ENCODE measurements at regions not wholly inside any gene's neighbourhood (a gene's known extent, or its start where the extent isn't known, plus 50 kb on each side); places are given as distances from the start of the nearest gene placed in this dataset.

- H3K4me3 ChIP-seq (ENCODE audit: low read length) = no peak overlapping the region
- WGBS (ENCODE audit: insufficient coverage) = no CpG with 5 or more reads among the region's 3 CpGs
- no peak for DNase-seq
- H3K36me3 ChIP-seq (ENCODE audit: control insufficient read depth, insufficient read depth, low read length) = no peaks in the 10 kb centered on the region
- no peaks in the 10 kb centered on the region for H3K9me3 ChIP-seq (replicated peaks; ENCODE audit: control insufficient read depth, low read depth, low read length)
- no peak overlapping the region for H3K27ac ChIP-seq (ENCODE audit: low read length)
- H3K4me1 ChIP-seq (ENCODE audit: control insufficient read depth, insufficient read depth, low read length) = no peaks in the 10 kb centered on the region
- H3K27me3 ChIP-seq (ENCODE audit: control insufficient read depth, insufficient read depth, low read length) = no peaks in the 10 kb centered on the region
Measured at GRCh38 chr3:110656394-110657025, 415.1 kb upstream of the NECTIN3 start.

DNA sequence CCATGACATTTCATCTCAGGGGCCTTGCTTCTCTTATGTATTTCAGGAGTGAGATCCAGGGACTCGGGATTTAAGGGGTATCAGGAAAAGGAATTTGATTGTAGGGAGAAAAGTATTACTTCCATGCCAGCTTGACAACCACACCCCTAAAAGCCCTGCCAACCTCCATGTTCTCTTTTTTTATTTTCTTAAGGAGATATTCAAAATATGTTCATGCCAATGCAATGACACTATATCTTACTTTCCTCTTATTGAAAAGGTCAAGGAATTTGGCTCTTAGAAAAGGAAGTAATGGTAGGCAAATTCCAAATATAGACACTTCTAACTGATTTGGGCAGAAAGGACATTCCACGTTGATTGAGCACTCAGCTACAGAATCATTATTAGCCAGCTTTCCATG lies 407.5 kb upstream of the NECTIN3 start:
- Histone ChIP-seq H3K4me1 (ENCODE audit: control insufficient read depth, insufficient read depth, low read length) (no peaks in the 10 kb centered on the region), H3K9me3 (replicated peaks; ENCODE audit: control insufficient read depth, low read depth, low read length) (peaks cover 2% of the 10 kb centered on the region), H3K36me3 (ENCODE audit: control insufficient read depth, insufficient read depth, low read length) (no peaks in the 10 kb centered on the region), H3K4me3 (ENCODE audit: low read length) (no peak overlapping the region), H3K27me3 (ENCODE audit: control insufficient read depth, insufficient read depth, low read length) (no peaks in the 10 kb centered on the region), H3K27ac (ENCODE audit: low read length) (no peak overlapping the region)
- no peak for DNase-seq
- WGBS (ENCODE audit: insufficient coverage) = no CpG with 5 or more reads among the region's 2 CpGs

DNA sequence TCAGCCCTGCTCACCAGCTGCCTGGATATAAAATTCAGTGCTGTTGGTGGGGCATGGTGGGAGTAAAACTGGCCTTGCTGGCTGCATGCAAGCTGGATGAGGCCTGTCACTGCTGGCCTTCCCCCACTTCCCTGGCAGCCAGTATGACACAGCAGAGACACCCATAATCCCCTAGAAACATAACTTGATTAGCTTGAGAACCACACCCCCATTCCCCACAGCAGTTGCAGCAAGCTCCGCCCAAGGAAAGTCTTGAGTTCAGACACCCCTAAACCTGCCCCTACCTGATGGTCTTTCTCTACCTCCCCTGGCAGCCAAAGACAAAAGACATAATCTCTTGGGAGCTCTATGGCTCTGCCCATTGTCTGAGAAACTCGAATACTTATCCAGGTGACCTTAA lies 405.1 kb upstream of the NECTIN3 start:
- H3K27me3 ChIP-seq (ENCODE audit: control insufficient read depth, insufficient read depth, low read length) = no peaks in the 10 kb centered on the region
- H3K27ac ChIP-seq (ENCODE audit: low read length) = no peak overlapping the region
- no peaks in the 10 kb centered on the region for H3K36me3 ChIP-seq (ENCODE audit: control insufficient read depth, insufficient read depth, low read length)
- no peak for DNase-seq
- no peak overlapping the region for H3K4me3 ChIP-seq (ENCODE audit: low read length)
- 93% methylated on average over 2 of the region's 2 CpGs for WGBS (ENCODE audit: insufficient coverage)
- H3K4me1 ChIP-seq (ENCODE audit: control insufficient read depth, insufficient read depth, low read length) = no peaks in the 10 kb centered on the region
- peaks cover 8% of the 10 kb centered on the region for H3K9me3 ChIP-seq (replicated peaks; ENCODE audit: control insufficient read depth, low read depth, low read length)

DNA sequence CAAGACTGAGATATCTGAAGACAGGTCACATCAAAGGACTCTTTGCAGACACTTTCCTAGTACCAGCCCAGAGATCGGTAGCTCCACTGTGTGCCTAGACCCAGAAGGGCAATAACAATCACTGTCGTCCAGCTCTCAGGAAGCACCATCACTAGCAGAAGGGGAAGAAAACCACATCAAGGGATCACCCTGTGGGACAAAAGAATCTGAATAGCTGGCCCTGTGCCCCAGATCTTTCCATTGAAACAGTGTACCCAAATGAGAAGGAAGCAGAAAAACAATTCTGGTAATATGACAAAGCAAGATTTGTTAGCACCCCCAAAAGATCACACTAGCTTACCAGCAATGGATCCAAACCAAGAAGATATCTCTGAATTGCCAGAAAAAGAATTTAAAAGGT lies 404.4 kb upstream of the NECTIN3 start:
- H3K4me1 ChIP-seq (ENCODE audit: control insufficient read depth, insufficient read depth, low read length) = no peaks in the 10 kb centered on the region
- no peak overlapping the region for H3K27ac ChIP-seq (ENCODE audit: low read length)
- H3K9me3 ChIP-seq (replicated peaks; ENCODE audit: control insufficient read depth, low read depth, low read length) = peaks cover 8% of the 10 kb centered on the region
- no CpG with 5 or more reads among the region's 2 CpGs for WGBS (ENCODE audit: insufficient coverage)
- no peak overlapping the region for H3K4me3 ChIP-seq (ENCODE audit: low read length)
- no peak for DNase-seq
- no peaks in the 10 kb centered on the region for H3K36me3 ChIP-seq (ENCODE audit: control insufficient read depth, insufficient read depth, low read length)
- no peaks in the 10 kb centered on the region for H3K27me3 ChIP-seq (ENCODE audit: control insufficient read depth, insufficient read depth, low read length)

GRCh38 chr3:110670407-110670806 lies 401.2 kb upstream of the NECTIN3 start:
- Histone ChIP-seq H3K4me1 (ENCODE audit: control insufficient read depth, insufficient read depth, low read length) (no peaks in the 10 kb centered on the region), H3K36me3 (ENCODE audit: control insufficient read depth, insufficient read depth, low read length) (no peaks in the 10 kb centered on the region), H3K9me3 (replicated peaks; ENCODE audit: control insufficient read depth, low read depth, low read length) (peaks cover 6% of the 10 kb centered on the region), H3K27me3 (ENCODE audit: control insufficient read depth, insufficient read depth, low read length) (no peaks in the 10 kb centered on the region), H3K27ac (ENCODE audit: low read length) (no peak overlapping the region), H3K4me3 (ENCODE audit: low read length) (no peak overlapping the region)
- no peak for DNase-seq

GRCh38 chr3:110677506-110677905 lies 394.1 kb upstream of the NECTIN3 start:
- Histone ChIP-seq H3K9me3 (replicated peaks; ENCODE audit: control insufficient read depth, low read depth, low read length) (no peaks in the 10 kb centered on the region), H3K36me3 (ENCODE audit: control insufficient read depth, insufficient read depth, low read length) (no peaks in the 10 kb centered on the region), H3K27ac (ENCODE audit: low read length) (no peak overlapping the region), H3K27me3 (ENCODE audit: control insufficient read depth, insufficient read depth, low read length) (no peaks in the 10 kb centered on the region), H3K4me3 (ENCODE audit: low read length) (no peak overlapping the region), H3K4me1 (ENCODE audit: control insufficient read depth, insufficient read depth, low read length) (no peaks in the 10 kb centered on the region)
- no CpG with 5 or more reads among the region's 3 CpGs for WGBS (ENCODE audit: insufficient coverage)
- DNase-seq = no peak

GRCh38 chr3:110679285-110679684 lies 392.3 kb upstream of the NECTIN3 start:
- WGBS (ENCODE audit: insufficient coverage) = no CpG with 5 or more reads among the region's 2 CpGs
- no peak for DNase-seq

DNA sequence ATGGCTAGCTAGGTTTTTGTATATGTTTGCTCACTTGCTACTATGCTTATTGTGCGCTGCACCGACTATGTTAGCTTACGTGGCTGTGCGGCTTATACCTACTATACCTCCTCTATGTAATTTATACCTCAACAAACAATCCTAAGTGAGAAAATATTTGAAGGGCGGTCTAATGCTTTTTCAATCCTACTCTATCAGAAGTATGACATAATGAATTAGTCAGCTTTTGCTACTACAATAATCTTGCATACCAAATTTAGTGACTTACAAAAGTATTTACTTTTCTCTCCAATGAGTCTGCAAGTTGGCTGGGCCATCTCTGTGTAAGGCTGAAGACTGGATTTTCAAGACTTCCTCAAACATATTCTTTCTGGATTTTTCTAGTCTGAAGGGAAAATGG lies 391.2 kb upstream of the NECTIN3 start:
- no peaks in the 10 kb centered on the region for H3K9me3 ChIP-seq (replicated peaks; ENCODE audit: control insufficient read depth, low read depth, low read length)
- no peak overlapping the region for H3K27ac ChIP-seq (ENCODE audit: low read length)
- no peaks in the 10 kb centered on the region for H3K4me1 ChIP-seq (ENCODE audit: control insufficient read depth, insufficient read depth, low read length)
- WGBS (ENCODE audit: insufficient coverage) = no CpG with 5 or more reads among the region's 5 CpGs
- DNase-seq = no peak
- no peaks in the 10 kb centered on the region for H3K27me3 ChIP-seq (ENCODE audit: control insufficient read depth, insufficient read depth, low read length)
- no peaks in the 10 kb centered on the region for H3K36me3 ChIP-seq (ENCODE audit: control insufficient read depth, insufficient read depth, low read length)
- no peak overlapping the region for H3K4me3 ChIP-seq (ENCODE audit: low read length)

More at GRCh38 chr3:110679285-110679684, 392.3 kb upstream of the NECTIN3 start:
- no peaks in the 10 kb centered on the region for H3K4me1 ChIP-seq (ENCODE audit: control insufficient read depth, insufficient read depth, low read length)
- no peaks in the 10 kb centered on the region for H3K36me3 ChIP-seq (ENCODE audit: control insufficient read depth, insufficient read depth, low read length)
- no peaks in the 10 kb centered on the region for H3K9me3 ChIP-seq (replicated peaks; ENCODE audit: control insufficient read depth, low read depth, low read length)
- H3K27me3 ChIP-seq (ENCODE audit: control insufficient read depth, insufficient read depth, low read length) = no peaks in the 10 kb centered on the region
- H3K27ac ChIP-seq (ENCODE audit: low read length) = no peak overlapping the region
- no peak overlapping the region for H3K4me3 ChIP-seq (ENCODE audit: low read length)

DNA sequence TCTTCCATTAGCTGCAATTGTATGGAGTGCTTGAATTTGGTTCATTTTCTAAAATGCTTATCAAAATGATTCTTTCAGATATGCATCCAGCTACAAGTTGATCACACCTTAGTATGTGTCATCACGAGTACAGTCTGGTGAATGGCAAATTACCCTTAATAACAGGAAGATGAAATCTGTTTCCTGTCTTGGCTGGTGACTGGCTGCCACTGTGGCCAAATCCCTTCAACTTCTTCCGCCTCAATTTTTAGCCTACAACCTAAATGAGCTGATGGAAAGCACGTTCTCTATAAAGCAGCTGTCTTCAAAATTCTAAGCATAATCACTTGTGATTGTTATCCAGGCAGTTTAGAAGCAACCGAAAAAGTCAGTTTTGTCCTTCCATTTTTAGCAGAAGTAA lies 387.1 kb upstream of the NECTIN3 start:
- 100% methylated on average over 1 of the region's 4 CpGs for WGBS (ENCODE audit: insufficient coverage)

DNA sequence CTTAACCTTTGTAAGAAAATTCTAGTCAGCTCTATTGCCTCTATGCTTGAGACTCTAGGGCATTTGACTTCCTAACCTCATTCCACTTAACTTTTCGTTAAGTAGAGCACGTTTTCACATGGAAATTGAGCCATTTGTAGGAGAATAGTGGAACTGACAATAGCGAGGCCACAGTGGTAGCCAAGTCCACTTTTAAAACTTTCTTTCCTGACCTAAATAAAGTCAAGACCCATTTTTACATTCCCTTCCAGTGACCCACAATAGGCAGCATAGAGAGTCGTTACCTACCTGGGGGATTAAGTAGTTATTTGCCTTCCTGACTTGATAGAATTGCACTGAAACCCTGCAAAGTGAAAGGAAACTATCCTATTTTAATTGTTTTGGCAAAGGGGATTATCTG lies 386.0 kb upstream of the NECTIN3 start:
- Histone ChIP-seq H3K4me3 (ENCODE audit: low read length) (no peak overlapping the region), H3K9me3 (replicated peaks; ENCODE audit: control insufficient read depth, low read depth, low read length) (no peaks in the 10 kb centered on the region), H3K27me3 (ENCODE audit: control insufficient read depth, insufficient read depth, low read length) (no peaks in the 10 kb centered on the region), H3K36me3 (ENCODE audit: control insufficient read depth, insufficient read depth, low read length) (no peaks in the 10 kb centered on the region), H3K27ac (ENCODE audit: low read length) (no peak overlapping the region), H3K4me1 (ENCODE audit: control insufficient read depth, insufficient read depth, low read length) (no peaks in the 10 kb centered on the region)
- DNase-seq = no peak
- WGBS (ENCODE audit: insufficient coverage) = no CpG with 5 or more reads among the region's 4 CpGs

More for the DNA sequence above, 387.1 kb upstream of the NECTIN3 start:
- H3K4me3 ChIP-seq (ENCODE audit: low read length) = no peak overlapping the region
- no peak for DNase-seq
- no peaks in the 10 kb centered on the region for H3K4me1 ChIP-seq (ENCODE audit: control insufficient read depth, insufficient read depth, low read length)
- no peaks in the 10 kb centered on the region for H3K9me3 ChIP-seq (replicated peaks; ENCODE audit: control insufficient read depth, low read depth, low read length)
- H3K36me3 ChIP-seq (ENCODE audit: control insufficient read depth, insufficient read depth, low read length) = no peaks in the 10 kb centered on the region
- H3K27me3 ChIP-seq (ENCODE audit: control insufficient read depth, insufficient read depth, low read length) = no peaks in the 10 kb centered on the region
- H3K27ac ChIP-seq (ENCODE audit: low read length) = no peak overlapping the region

GRCh38 chr3:110686701-110687100 lies 384.9 kb upstream of the NECTIN3 start:
- no peak for DNase-seq
- Histone ChIP-seq H3K4me1 (ENCODE audit: control insufficient read depth, insufficient read depth, low read length) (no peaks in the 10 kb centered on the region), H3K36me3 (ENCODE audit: control insufficient read depth, insufficient read depth, low read length) (no peaks in the 10 kb centered on the region), H3K9me3 (replicated peaks; ENCODE audit: control insufficient read depth, low read depth, low read length) (no peaks in the 10 kb centered on the region), H3K4me3 (ENCODE audit: low read length) (no peak overlapping the region), H3K27ac (ENCODE audit: low read length) (no peak overlapping the region), H3K27me3 (ENCODE audit: control insufficient read depth, insufficient read depth, low read length) (no peaks in the 10 kb centered on the region)
- 0% methylated on average over 1 of the region's 3 CpGs for WGBS (ENCODE audit: insufficient coverage)

Data from muscle of leg (tissue), 3 donors.